NCI-H446 (cell line): ENCODE measurements at regions not wholly inside any gene's neighbourhood (a gene's known extent, or its start where the extent isn't known, plus 50 kb on each side); places are given as distances from the start of the nearest gene placed in this dataset.
"Not testable (repeated sequence)": the region's sequence is repeated elsewhere in the genome, so short reads cannot be mapped to it uniquely, and the experiment has no call there.

Experiments
- DNase-seq, 2 experiments: peaks; one replicate each; lab custom pipeline; 2025; lab: John Stamatoyannopoulos, UW

- no peak for DNase-seq
Observed at GRCh38 chrX:40887476-40887875, 152.1 kb upstream of the MED14 start.

DNA sequence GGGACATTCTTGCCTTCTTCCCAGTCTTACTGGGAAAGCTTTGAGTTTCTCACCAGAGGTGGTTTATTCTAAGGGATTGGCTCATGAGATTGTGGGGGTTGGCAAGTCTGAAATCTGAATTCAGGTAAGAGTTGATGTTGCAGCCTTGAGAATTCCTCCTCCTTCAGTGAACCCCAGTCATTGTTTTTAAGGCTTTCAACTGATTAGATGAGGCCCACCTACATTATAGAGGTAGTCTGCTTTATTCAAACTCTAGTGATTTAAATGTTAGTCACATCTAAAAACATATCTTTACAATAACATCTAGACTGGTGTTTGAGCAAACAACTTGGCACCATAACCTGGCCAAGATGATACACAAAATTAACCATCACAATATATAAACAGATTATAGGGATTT lies 156.5 kb upstream of the MED14 start:
- DNase-seq: no peak

- DNase-seq: peak in 1 of 2 experiments; percentile 16
Observed at GRCh38 chrX:40893251-40893910, 158.0 kb upstream of the MED14 start.

DNA sequence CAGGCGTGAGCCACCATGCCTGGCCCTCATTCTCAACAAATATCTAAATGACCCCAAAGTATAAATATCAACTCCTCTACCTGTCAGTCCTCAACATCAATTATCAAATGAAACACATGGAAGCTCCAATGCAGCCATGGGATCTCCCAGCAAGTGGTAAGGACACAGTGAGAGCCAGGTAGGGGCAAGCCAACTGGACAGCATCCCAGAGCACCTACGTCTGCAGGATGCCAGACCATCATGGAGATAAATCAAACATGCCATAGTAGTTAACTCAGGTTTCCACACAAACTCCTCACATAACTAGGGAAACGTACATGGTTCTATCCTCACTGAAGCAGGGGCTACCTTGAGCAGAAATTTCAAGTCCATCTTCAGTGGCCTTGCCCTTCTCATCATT lies 159.9 kb upstream of the MED14 start:
- DNase-seq: no peak

DNA sequence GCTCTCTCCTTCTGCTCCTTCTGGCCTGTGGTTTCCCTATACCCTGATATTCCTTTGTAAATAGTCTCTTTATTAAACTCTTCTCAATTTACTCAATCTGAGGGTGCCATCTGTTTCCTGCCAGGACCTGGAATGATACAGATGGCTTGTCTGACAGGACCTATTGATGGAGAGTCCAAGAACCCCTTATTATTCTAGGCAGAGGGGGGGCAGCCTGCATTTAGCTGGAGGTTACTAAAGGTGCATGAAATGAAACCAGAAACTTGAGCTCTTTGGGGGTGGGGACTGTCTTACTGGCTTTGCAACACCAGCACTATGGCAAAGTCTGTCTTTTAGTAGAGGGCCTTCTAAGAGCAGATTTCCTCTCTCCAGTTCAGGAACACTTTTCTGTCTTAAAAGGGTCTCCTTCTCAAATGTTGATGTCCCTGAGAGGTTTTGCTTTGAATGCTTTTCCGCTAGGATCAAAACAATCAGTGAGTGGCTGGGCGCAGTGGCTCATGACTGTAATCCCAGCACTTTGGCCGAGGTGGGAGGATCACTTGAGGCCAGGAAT lies 162.5 kb upstream of the MED14 start:
- DNase-seq: peak in 1 of 2 experiments; percentile 61

GRCh38 chrX:40904739-40905138 lies 169.4 kb upstream of the MED14 start:
- DNase-seq: not testable (repeated sequence)

DNA sequence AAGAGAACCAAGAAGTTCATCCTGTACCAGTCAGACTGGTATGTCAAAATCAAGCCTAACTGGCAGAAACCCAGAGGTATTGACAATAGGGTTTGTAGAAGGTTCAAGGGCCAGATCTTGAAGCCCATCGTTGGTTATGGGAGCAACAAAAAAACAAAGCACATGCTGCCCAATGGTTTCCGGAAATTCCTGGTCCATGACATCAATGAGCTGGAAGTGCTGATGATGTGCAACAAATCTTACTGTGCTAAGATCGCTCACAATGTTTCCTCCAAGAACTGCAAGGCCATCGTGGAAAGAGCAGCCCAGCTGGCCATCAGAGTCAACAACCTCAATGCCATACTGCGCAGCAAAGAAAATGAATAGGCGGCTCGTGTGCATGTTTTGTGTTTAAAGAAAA lies 172.7 kb upstream of the MED14 start:
- DNase-seq: no peak

- no peak for DNase-seq
Observed at GRCh38 chrX:40908857-40909475, 173.6 kb upstream of the MED14 start.

- peak in 1 of 2 experiments; percentile 67 for DNase-seq
Observed at GRCh38 chrX:40912166-40912565, 173.1 kb upstream of the USP9X start.

GRCh38 chrX:40912576-40912975 lies 172.7 kb upstream of the USP9X start:
- DNase-seq: peak in 1 of 2 experiments; percentile 75

- DNase-seq: no peak
Observed at GRCh38 chrX:40920351-40920750, 164.9 kb upstream of the USP9X start.

DNA sequence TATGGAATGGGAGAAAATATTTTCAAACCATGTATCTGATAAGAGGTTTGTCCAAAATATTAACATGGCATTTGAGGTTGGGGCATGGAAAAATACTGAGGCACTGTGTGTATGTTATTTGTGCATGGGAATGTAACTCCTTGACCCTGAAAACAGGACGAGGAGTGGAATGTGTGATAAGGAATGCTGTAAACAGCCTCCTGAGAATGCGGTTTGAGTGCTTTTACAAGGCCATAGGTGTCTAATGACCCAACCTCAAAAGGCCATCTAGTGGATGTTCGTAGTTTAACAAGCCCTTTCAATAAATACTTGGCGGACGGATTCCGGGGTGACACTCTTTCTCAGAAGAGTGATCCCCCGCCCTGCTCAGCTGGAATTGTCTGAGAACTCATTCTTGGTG lies 162.9 kb upstream of the USP9X start:
- DNase-seq: peak in 1 of 2 experiments; percentile 19

DNA sequence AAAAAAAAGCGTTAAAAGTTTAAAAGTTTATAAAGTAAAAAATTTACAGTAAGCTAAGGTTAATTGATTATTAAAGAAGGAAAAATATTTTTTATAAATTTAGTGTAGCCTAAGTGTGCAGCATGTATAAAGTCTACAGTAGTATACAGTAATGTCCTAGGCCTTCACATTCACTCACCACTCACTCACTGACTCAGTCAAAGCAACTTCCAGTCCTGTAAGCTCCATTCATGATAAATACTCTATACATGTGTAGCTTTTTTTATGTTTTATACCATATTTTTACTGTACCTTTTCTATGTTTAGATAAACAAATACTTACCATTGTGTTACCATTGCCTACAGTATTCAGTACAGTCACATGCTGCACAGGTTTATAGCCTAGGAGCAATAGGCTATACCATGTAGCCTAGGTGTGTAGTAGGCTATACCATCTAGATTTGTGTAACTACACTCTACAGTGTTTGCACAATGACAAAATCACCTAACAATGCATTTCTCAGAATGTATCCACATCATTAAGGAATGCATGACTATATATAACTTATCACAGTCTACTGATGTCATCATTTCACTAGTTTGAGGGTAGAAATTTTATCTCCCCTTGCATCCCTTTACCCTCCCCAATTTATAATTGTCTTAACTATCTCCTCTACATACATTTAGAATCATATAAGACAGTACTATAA lies 158.4 kb upstream of the USP9X start:
- DNase-seq: not testable (repeated sequence)

DNA sequence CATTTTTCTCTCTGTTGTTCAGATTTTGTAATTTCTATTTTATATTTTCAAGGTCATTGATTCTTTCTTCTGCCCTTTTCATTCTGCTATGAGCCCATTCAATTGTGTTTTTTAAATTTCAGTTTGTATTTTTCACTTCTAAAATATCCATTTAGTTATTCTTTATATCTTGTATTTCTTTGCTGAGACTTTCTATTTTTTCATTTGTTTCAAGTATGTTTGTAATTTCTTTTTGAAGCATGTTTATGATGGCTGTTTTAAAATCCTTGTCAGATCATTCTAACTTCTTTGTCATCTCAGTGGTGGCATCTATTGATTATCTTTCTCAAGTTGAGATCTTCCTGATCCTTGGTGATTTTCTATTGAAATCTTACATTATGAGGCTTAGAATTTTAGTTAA lies 157.2 kb upstream of the USP9X start:
- no peak for DNase-seq

DNA sequence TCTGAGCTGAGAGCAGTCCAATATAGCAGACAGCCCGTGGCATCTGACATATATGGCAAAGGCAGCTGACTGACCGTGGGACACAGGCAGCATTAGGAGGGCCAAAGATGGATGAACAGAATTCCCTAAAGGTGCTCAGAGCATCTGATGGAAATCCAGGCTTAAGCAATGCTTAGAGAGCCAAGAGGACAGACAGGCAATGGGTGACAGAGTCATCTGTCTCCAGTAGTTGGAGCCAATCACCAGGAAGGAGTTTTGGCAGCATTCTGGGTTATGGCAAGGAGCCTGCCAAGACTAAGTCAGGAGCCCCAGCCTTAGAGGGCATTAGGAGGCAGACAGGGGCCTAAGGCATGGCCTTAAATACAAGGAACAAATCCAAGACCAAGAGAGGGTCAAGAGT lies 153.3 kb upstream of the USP9X start:
- DNase-seq: peak; percentile 67 to 85

DNA sequence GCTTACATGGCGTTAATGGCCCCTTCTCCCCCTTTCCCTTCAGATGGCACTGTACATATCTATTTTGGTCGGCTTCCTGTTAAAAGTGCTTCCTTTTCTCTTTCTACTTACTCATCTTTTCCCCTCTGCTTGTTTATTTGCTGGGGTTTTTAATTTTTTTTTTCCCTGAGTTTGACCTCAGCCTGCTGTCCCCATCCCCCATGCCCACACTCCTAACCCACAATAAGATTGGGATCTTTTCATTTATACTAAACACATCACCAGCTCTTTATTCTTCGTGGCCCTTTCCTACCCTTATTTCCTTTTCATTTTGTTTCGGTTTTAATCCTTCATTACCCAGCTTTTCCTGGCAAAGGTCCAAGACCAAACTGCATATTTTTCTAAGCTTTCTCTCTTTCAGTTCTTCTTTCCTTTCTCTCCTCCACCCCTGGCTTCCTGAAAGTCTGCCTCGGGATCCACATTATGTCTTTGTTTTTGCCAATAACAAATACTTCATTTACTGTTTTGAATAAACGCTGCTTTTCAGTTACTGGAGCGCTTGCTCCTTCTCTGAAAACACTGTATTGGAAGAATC lies 152.0 kb upstream of the USP9X start:
- DNase-seq: peak in 1 of 2 experiments; percentile 26

GRCh38 chrX:40933706-40934425 lies 151.4 kb upstream of the USP9X start:
- DNase-seq: peak in 1 of 2 experiments; percentile 64

GRCh38 chrX:40936827-40937226 lies 148.4 kb upstream of the USP9X start:
- DNase-seq: no peak

DNA sequence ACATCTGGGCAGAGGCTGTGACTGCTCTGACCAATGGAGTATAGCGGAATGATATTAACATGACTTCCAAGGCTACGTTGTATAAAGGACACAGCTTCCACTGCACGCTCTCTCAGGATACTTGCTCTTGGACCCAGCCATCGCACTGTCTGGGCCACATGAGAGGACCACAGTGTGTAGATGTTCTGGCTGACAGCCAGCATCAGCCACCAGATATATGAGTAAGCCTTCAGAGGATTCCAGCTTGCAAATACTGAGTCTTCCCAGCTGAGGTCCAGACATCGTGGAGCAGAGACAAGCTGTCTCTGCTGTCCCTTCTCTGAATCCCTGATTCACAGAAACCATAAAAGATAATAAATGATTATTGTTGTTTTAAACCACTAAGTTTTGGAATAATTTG lies 146.8 kb upstream of the USP9X start:
- peak in 1 of 2 experiments; percentile 2 for DNase-seq

DNA sequence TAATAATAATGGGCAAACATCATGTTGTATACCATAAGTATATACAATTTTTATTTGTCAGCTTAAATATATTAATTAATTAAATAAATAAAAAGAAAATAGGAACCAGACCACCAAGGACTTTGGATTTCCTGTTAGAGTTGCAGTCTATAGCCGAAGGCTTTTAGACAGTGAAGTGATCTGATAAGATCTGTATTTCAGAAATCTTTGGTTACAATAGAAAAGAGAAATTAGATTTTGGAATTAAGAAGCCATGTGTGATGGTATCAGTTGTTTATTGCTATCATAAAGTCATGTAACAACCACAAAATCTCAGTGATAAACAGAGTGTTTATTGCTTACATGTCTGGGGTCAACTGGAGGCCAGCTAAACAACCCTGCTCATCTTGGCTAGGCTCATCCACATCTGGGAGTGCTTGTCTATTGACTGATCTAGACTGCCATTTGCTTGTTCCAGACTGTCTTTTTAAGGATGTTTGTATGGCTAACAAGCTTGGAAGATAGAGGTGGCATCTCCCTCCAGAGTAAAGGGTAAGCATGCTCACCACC lies 142.1 kb upstream of the USP9X start:
- no peak for DNase-seq

- DNase-seq: peak; percentile 13 to 74
Observed at GRCh38 chrX:40945361-40945713, 139.9 kb upstream of the USP9X start.

DNA sequence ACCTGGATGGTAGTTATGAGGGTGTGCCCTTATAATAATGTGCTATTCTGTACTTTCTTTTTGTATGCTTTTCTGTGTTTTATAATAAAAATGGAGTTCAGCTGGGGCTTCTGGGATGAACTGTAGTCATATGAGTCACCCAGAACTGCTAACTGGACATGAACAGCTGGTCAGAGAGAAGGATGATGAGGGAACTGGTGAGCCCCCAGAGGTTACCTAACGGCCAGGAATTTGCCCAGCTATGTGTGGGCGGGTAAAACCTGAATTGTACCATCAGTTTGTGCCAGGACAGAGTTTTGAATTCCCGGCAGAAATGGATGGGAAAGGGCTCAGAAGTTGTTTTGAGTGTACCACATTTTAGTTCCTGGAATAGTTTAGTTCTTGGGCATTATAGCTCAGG lies 138.0 kb upstream of the USP9X start:
- no peak for DNase-seq
